ENCODE measurements at regions not wholly inside any gene's neighbourhood (a gene's known extent, or its start where the extent isn't known, plus 50 kb on each side); places are given as distances from the start of the nearest gene placed in this dataset.
"Not testable (repeated sequence)": the region's sequence is repeated elsewhere in the genome, so short reads cannot be mapped to it uniquely, and the experiment has no call there.

GRCh38 chr3:40949347-40949746 is 250.0 kb upstream of the CTNNB1 start:
- TF ChIP-seq CTCF (conservative IDR thresholded peaks at IDR 0.05; ENCODE audit: low read length); EZH2phosphoT487 (IDR thresholded peaks at IDR 0.05; ENCODE audit: borderline replicate concordance, low read depth, low read length): not testable (repeated sequence)

Measured in OCI-LY7 (cell line).